ENCODE measurements at regions not wholly inside any gene's neighbourhood (a gene's known extent, or its start where the extent isn't known, plus 50 kb on each side); places are given as distances from the start of the nearest gene placed in this dataset.

- H3K9me3 ChIP-seq (replicated peaks; ENCODE audit: control insufficient read depth, insufficient read depth, low read length): no peaks in the 10 kb centered on the region
- intact Hi-C loops (cut with micrococcal nuclease) (no loop called here), dilution Hi-C loops (cut with MboI; ENCODE audit: extremely low pct_ligation_motif_present, low sequenced_read_pairs) (no loop called here)
- H3K79me2 ChIP-seq (ENCODE audit: control insufficient read depth, insufficient read depth, low read length): no peaks in the 10 kb centered on the region
- H3K4me1 ChIP-seq (ENCODE audit: control insufficient read depth, extremely low read depth, insufficient read depth, low read length): no peaks in the 10 kb centered on the region
- H3K36me3 ChIP-seq (ENCODE audit: control insufficient read depth in 2 of 2, extremely low read depth in 1 of 2, insufficient read depth in 2 of 2, low read length in 2 of 2): no peaks in the 10 kb centered on the region
- POLR2A ChIA-PET: no interaction called here
- no peak for FAIRE-seq
- no peak overlapping the region for H3K4me3 ChIP-seq (replicated peaks in 1 of 3; ENCODE audit: insufficient read depth in 1 of 3, low read depth in 1 of 3, low read length in 3 of 3)
- no peak overlapping the region for H3K9ac ChIP-seq (replicated peaks; ENCODE audit: extremely low read depth, insufficient read depth, low read length)
- H3K27ac ChIP-seq (ENCODE audit: insufficient read depth, low read depth, low read length): no peak overlapping the region
- no peak overlapping the region for H3K4me2 ChIP-seq (ENCODE audit: insufficient read depth, low read length)
- no peaks in the 10 kb centered on the region for H4K20me1 ChIP-seq (replicated peaks; ENCODE audit: control insufficient read depth, extremely low read depth, insufficient read depth, low read length)
- no peaks in the 10 kb centered on the region for H3K27me3 ChIP-seq (ENCODE audit: control insufficient read depth in 2 of 2, insufficient read depth in 2 of 2, low read length in 2 of 2)
- no peak for TF ChIP-seq MYC (IDR thresholded peaks at IDR 0.05; ENCODE audit: low read depth, low read length)
- no peak for TF ChIP-seq GATA2 (IDR thresholded peaks at IDR 0.05; ENCODE audit: insufficient read depth, insufficient read length, low read depth, low read length)
- no peak for TF ChIP-seq FOS (IDR thresholded peaks at IDR 0.05; ENCODE audit: borderline replicate concordance, insufficient read depth, low read length)
- no peak for TF ChIP-seq POLR2A (IDR thresholded peaks at IDR 0.05; ENCODE audit: low read depth, low read length)
- TF ChIP-seq POLR2AphosphoS5 (IDR thresholded peaks at IDR 0.05; ENCODE audit: insufficient read depth, low read depth, low read length): no peak
- no peaks in the 10 kb centered on the region for H3K9me1 ChIP-seq (replicated peaks; ENCODE audit: control insufficient read depth, extremely low read depth, insufficient read depth, low read length)
- CTCF ChIA-PET: interaction anchor here (1.2 kb wide), 1 partner anchor 438 kb away, joined by 3 read pairs; no protein-coding TSS in a partner anchor
- DNase-seq (ENCODE audit: low read depth, low spot score): no peak
- no peak overlapping the region for H2AFZ ChIP-seq (ENCODE audit: low read depth, low read length)
- no TSS peak for BruUV-seq (replicated peaks)
These were observed 167.3 kb upstream of the RORA start for GRCh38 chr15:61396235-61396919.

GRCh38 chr15:61393949-61394348 lies 164.8 kb upstream of the RORA start:
- Histone ChIP-seq H3K9ac (replicated peaks; ENCODE audit: extremely low read depth, insufficient read depth, low read length) (no peak overlapping the region), H2AFZ (ENCODE audit: low read depth, low read length) (no peak overlapping the region), H3K79me2 (ENCODE audit: control insufficient read depth, insufficient read depth, low read length) (no peaks in the 10 kb centered on the region), H3K4me2 (ENCODE audit: insufficient read depth, low read length) (no peak overlapping the region), H3K4me1 (ENCODE audit: control insufficient read depth, extremely low read depth, insufficient read depth, low read length) (no peaks in the 10 kb centered on the region), H3K4me3 (replicated peaks in 1 of 3; ENCODE audit: insufficient read depth in 1 of 3, low read depth in 1 of 3, low read length in 3 of 3) (no peak overlapping the region), H3K36me3 (ENCODE audit: control insufficient read depth in 2 of 2, extremely low read depth in 1 of 2, insufficient read depth in 2 of 2, low read length in 2 of 2) (no peaks in the 10 kb centered on the region), H3K9me3 (replicated peaks; ENCODE audit: control insufficient read depth, insufficient read depth, low read length) (no peaks in the 10 kb centered on the region), H4K20me1 (replicated peaks; ENCODE audit: control insufficient read depth, extremely low read depth, insufficient read depth, low read length) (no peaks in the 10 kb centered on the region), H3K27me3 (ENCODE audit: control insufficient read depth in 2 of 2, insufficient read depth in 2 of 2, low read length in 2 of 2) (no peaks in the 10 kb centered on the region), H3K27ac (ENCODE audit: insufficient read depth, low read depth, low read length) (no peak overlapping the region), H3K9me1 (replicated peaks; ENCODE audit: control insufficient read depth, extremely low read depth, insufficient read depth, low read length) (no peaks in the 10 kb centered on the region)
- no peak for FAIRE-seq
- no peak for DNase-seq (ENCODE audit: low read depth, low spot score)
- intact Hi-C loops (cut with micrococcal nuclease) (no loop called here), dilution Hi-C loops (cut with MboI; ENCODE audit: extremely low pct_ligation_motif_present, low sequenced_read_pairs) (no loop called here)
- TF ChIP-seq POLR2AphosphoS5 (IDR thresholded peaks at IDR 0.05; ENCODE audit: insufficient read depth, low read depth, low read length): no peak
- no peak for TF ChIP-seq JUN (IDR thresholded peaks at IDR 0.05; ENCODE audit: borderline replicate concordance, insufficient read depth, insufficient read length, low read depth)
- TF ChIP-seq CTCF (IDR thresholded peaks at IDR 0.05; ENCODE audit: extremely low read depth in 1 of 2, insufficient read depth in 1 of 2, low read depth in 1 of 2, low read length in 2 of 2): no peak
- no peak for TF ChIP-seq MAX (IDR thresholded peaks at IDR 0.05; ENCODE audit: insufficient read depth, insufficient read length)
- TF ChIP-seq MYC (IDR thresholded peaks at IDR 0.05; ENCODE audit: low read depth, low read length): no peak
- no peak for TF ChIP-seq GATA2 (IDR thresholded peaks at IDR 0.05; ENCODE audit: insufficient read depth, insufficient read length, low read depth, low read length)
- TF ChIP-seq FOS (IDR thresholded peaks at IDR 0.05; ENCODE audit: borderline replicate concordance, insufficient read depth, low read length): no peak
- no peak for TF ChIP-seq EZH2 (IDR thresholded peaks at IDR 0.05; ENCODE audit: borderline replicate concordance, low read depth, low read length, severe bottlenecking)
- TF ChIP-seq POLR2A (IDR thresholded peaks at IDR 0.05; ENCODE audit: low read depth, low read length): no peak
- no TSS peak for BruUV-seq (replicated peaks)
- CTCF ChIA-PET: interaction anchor here (1.3 kb wide), 1 partner anchor 227 kb away, joined by 3 read pairs; no protein-coding TSS in a partner anchor
- POLR2A ChIA-PET: no interaction called here
